ENCODE measurements at regions not wholly inside any gene's neighbourhood (a gene's known extent, or its start where the extent isn't known, plus 50 kb on each side); places are given as distances from the start of the nearest gene placed in this dataset.

GRCh38 chr4:30437316-30437715 is 282.9 kb upstream of the PCDH7 start:
- TF ChIP-seq EP300 (IDR thresholded peaks at IDR 0.05) (no peak), CTCF (IDR thresholded peaks at IDR 0.05) (no peak), POLR2A (IDR thresholded peaks at IDR 0.05) (no peak)

Data from tibial nerve (tissue), 4 donors.